ENCODE measurements at regions not wholly inside any gene's neighbourhood (a gene's known extent, or its start where the extent isn't known, plus 50 kb on each side); places are given as distances from the start of the nearest gene placed in this dataset.

DNA sequence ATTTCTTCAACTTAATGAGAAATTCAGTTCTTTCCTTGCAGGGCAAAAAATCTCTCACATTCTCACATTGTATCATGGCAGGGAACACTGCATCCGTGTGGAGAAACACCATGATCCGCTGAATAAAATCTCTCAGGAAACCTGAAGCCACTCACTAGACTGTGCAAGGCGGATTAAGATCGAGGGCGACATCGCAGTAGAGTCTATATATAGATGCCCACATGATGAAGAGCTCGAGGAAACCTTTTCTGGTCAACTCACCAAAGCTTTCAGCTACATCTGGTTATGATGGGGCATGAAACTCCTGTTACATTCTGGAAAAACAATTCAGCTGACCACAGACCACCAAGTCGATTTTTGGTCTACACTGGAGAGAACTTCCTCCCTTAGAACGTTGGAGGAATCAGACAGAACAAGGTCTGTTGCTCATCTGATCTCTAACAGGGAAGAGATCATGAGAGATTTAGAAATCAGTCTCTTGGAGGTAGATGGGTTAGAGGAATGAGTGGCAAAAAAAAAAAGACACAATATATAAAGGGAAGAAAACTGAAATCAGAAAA is 162.9 kb upstream of the ZNF516 start:
- no peak overlapping the region for H3K4me3 ChIP-seq (ENCODE audit: low read depth, low read length)
- WGBS (ENCODE audit: insufficient coverage) = 100% methylated on average over 3 of the region's 9 CpGs
- H3K36me3 ChIP-seq (ENCODE audit: control insufficient read depth, insufficient read depth, low read length) = no peaks in the 10 kb centered on the region
- no peak overlapping the region for H3K27ac ChIP-seq (ENCODE audit: low read depth, low read length)
- no peaks in the 10 kb centered on the region for H3K9me3 ChIP-seq (ENCODE audit: control insufficient read depth, insufficient read depth, low read length)
- DNase-seq (ENCODE audit: low read depth in 4 of 6, low spot score in 6 of 6) = no peak
- H3K27me3 ChIP-seq (ENCODE audit: control insufficient read depth, insufficient read depth, low read length) = no peaks in the 10 kb centered on the region
- no peaks in the 10 kb centered on the region for H3K4me1 ChIP-seq (ENCODE audit: control insufficient read depth, insufficient read depth, low read length)

GRCh38 chr18:76656925-76657827 is 162.1 kb upstream of the ZNF516 start:
- DNase-seq (ENCODE audit: low read depth in 4 of 6, low spot score in 6 of 6) = peak in 2 of 6 donors; percentile 30
- Histone ChIP-seq H3K9me3 (ENCODE audit: control insufficient read depth, insufficient read depth, low read length) (no peaks in the 10 kb centered on the region), H3K27ac (ENCODE audit: low read depth, low read length) (no peak overlapping the region), H3K27me3 (ENCODE audit: control insufficient read depth, insufficient read depth, low read length) (no peaks in the 10 kb centered on the region), H3K36me3 (ENCODE audit: control insufficient read depth, insufficient read depth, low read length) (no peaks in the 10 kb centered on the region), H3K4me3 (ENCODE audit: low read depth, low read length) (no peak overlapping the region), H3K4me1 (ENCODE audit: control insufficient read depth, insufficient read depth, low read length) (no peaks in the 10 kb centered on the region)
- 20% methylated on average over 1 of the region's 8 CpGs for WGBS (ENCODE audit: insufficient coverage)

- Histone ChIP-seq H3K9me3 (ENCODE audit: control insufficient read depth, insufficient read depth, low read length) (no peaks in the 10 kb centered on the region), H3K36me3 (ENCODE audit: control insufficient read depth, insufficient read depth, low read length) (no peaks in the 10 kb centered on the region), H3K27me3 (ENCODE audit: control insufficient read depth, insufficient read depth, low read length) (no peaks in the 10 kb centered on the region), H3K4me3 (ENCODE audit: low read depth, low read length) (no peak overlapping the region), H3K27ac (ENCODE audit: low read depth, low read length) (no peak overlapping the region), H3K4me1 (ENCODE audit: control insufficient read depth, insufficient read depth, low read length) (no peaks in the 10 kb centered on the region)
- WGBS (ENCODE audit: insufficient coverage) = 71% methylated on average over 4 of the region's 4 CpGs
- no peak for DNase-seq (ENCODE audit: low read depth in 4 of 6, low spot score in 6 of 6)
Measured at GRCh38 chr18:76654577-76654976, 159.5 kb upstream of the ZNF516 start.

DNA sequence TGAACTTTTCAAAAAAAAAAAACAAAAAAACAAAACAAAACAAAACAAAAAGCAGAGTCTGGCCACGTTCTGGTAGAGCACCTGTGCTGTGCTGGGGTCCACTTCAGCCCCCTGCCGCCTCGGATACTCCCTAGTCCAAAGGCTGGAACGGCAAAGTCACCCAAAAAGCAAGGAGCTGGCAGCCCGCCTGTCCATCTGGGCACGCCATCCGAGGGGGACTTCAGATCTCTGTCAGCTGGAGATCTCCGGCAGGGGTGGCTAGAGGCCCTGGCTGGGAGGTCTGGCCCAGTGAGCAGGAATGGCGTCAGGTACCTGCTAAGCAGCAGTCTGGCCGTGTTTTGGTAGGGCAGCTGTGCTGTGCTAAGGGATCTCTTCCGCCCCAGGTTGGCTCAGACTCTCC is 152.3 kb upstream of the ZNF516 start:
- Histone ChIP-seq H3K9me3 (ENCODE audit: control insufficient read depth, insufficient read depth, low read length) (no peaks in the 10 kb centered on the region), H3K27me3 (ENCODE audit: control insufficient read depth, insufficient read depth, low read length) (no peaks in the 10 kb centered on the region), H3K4me3 (ENCODE audit: low read depth, low read length) (no peak overlapping the region), H3K27ac (ENCODE audit: low read depth, low read length) (no peak overlapping the region), H3K4me1 (ENCODE audit: control insufficient read depth, insufficient read depth, low read length) (no peaks in the 10 kb centered on the region), H3K36me3 (ENCODE audit: control insufficient read depth, insufficient read depth, low read length) (no peaks in the 10 kb centered on the region)
- no peak for DNase-seq (ENCODE audit: low read depth in 4 of 6, low spot score in 6 of 6)
- 76% methylated on average over 11 of the region's 11 CpGs for WGBS (ENCODE audit: insufficient coverage)

DNA sequence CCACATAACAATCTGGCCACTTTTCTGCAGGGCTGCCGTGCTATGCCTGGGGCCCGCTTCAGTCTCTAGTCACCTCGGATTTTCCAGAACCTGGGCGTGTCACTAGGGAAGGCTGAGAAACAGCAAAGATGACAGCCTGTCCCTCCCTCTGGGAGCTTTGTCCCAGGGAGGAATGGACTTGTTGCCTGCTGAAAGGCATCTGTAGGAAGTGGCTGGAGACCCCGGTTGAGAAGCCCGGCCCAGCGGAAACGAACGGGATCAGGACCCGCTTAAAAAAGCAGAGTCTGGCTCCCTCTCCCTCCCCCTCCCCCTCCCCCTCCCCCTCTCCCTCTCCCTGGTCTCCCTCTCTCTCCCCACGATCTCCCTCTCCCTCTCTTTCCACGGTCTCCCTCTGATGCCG is 149.5 kb upstream of the ZNF516 start:
- H3K9me3 ChIP-seq (ENCODE audit: control insufficient read depth, insufficient read depth, low read length) = peaks cover 3% of the 10 kb centered on the region
- H3K4me1 ChIP-seq (ENCODE audit: control insufficient read depth, insufficient read depth, low read length) = no peaks in the 10 kb centered on the region
- WGBS (ENCODE audit: insufficient coverage) = 98% methylated on average over 4 of the region's 13 CpGs
- H3K4me3 ChIP-seq (ENCODE audit: low read depth, low read length) = no peak overlapping the region
- no peaks in the 10 kb centered on the region for H3K27me3 ChIP-seq (ENCODE audit: control insufficient read depth, insufficient read depth, low read length)
- DNase-seq (ENCODE audit: low read depth in 4 of 6, low spot score in 6 of 6) = no peak
- H3K27ac ChIP-seq (ENCODE audit: low read depth, low read length) = no peak overlapping the region
- H3K36me3 ChIP-seq (ENCODE audit: control insufficient read depth, insufficient read depth, low read length) = no peaks in the 10 kb centered on the region

DNA sequence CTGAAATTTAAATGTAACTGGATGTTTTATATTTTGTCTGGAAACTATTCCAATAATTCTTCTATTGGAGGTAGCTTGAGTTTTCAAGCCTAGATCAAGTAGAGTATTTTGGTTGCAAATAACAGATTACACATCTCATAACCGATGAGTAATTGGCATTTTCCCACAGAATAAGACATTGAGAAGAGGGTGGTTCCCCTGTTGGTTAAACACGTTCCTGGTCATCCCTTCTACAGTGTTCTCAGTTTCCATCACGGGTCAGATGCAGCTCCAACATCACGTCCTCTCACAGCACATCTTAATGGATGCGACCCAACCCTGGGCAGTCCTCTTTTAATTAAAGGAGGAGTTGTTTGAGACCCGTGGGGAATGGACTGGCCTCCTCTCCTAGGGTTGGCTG is 149.0 kb upstream of the ZNF516 start:
- Histone ChIP-seq H3K27me3 (ENCODE audit: control insufficient read depth, insufficient read depth, low read length) (no peaks in the 10 kb centered on the region), H3K4me3 (ENCODE audit: low read depth, low read length) (no peak overlapping the region), H3K36me3 (ENCODE audit: control insufficient read depth, insufficient read depth, low read length) (no peaks in the 10 kb centered on the region), H3K9me3 (ENCODE audit: control insufficient read depth, insufficient read depth, low read length) (peaks cover 3% of the 10 kb centered on the region), H3K4me1 (ENCODE audit: control insufficient read depth, insufficient read depth, low read length) (peaks cover 5% of the 10 kb centered on the region), H3K27ac (ENCODE audit: low read depth, low read length) (no peak overlapping the region)
- WGBS (ENCODE audit: insufficient coverage) = 80% methylated on average over 1 of the region's 6 CpGs
- no peak for DNase-seq (ENCODE audit: low read depth in 4 of 6, low spot score in 6 of 6)

DNA sequence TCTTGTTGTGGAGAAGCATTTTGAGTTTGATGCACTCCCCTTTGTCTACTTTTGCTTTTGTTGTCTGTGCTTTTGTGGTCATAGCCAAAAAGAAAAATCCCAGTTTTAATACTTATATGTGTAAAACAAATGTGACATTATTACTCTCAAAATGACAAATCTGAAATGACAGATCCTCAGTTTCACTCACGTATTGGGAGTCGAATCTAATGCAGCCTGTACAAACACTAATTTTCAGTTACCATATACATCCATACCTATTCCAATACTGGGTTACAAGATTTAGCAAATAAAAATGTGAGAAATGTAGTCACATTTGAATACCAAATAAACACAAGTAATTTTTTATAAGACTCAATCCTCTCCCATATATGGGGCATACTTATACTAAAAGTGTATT is 148.2 kb upstream of the ZNF516 start:
- Histone ChIP-seq H3K9me3 (ENCODE audit: control insufficient read depth, insufficient read depth, low read length) (peaks cover 3% of the 10 kb centered on the region), H3K27ac (ENCODE audit: low read depth, low read length) (no peak overlapping the region), H3K27me3 (ENCODE audit: control insufficient read depth, insufficient read depth, low read length) (no peaks in the 10 kb centered on the region), H3K4me1 (ENCODE audit: control insufficient read depth, insufficient read depth, low read length) (peaks cover 13% of the 10 kb centered on the region), H3K4me3 (ENCODE audit: low read depth, low read length) (no peak overlapping the region), H3K36me3 (ENCODE audit: control insufficient read depth, insufficient read depth, low read length) (no peaks in the 10 kb centered on the region)
- DNase-seq (ENCODE audit: low read depth in 4 of 6, low spot score in 6 of 6) = no peak
- no CpG with 5 or more reads among the region's 2 CpGs for WGBS (ENCODE audit: insufficient coverage)

- Histone ChIP-seq H3K36me3 (ENCODE audit: control insufficient read depth, insufficient read depth, low read length) (no peaks in the 10 kb centered on the region), H3K27me3 (ENCODE audit: control insufficient read depth, insufficient read depth, low read length) (no peaks in the 10 kb centered on the region), H3K27ac (ENCODE audit: low read depth, low read length) (no peak overlapping the region), H3K9me3 (ENCODE audit: control insufficient read depth, insufficient read depth, low read length) (peaks cover 3% of the 10 kb centered on the region), H3K4me3 (ENCODE audit: low read depth, low read length) (no peak overlapping the region), H3K4me1 (ENCODE audit: control insufficient read depth, insufficient read depth, low read length) (peaks cover 19% of the 10 kb centered on the region)
- DNase-seq (ENCODE audit: low read depth in 4 of 6, low spot score in 6 of 6) = no peak
- no CpG with 5 or more reads among the region's 1 CpG for WGBS (ENCODE audit: insufficient coverage)
Measured at GRCh38 chr18:76640438-76640837, 145.4 kb upstream of the ZNF516 start.

GRCh38 chr18:76634564-76634963 is 139.5 kb upstream of the ZNF516 start:
- no peak overlapping the region for H3K27ac ChIP-seq (ENCODE audit: low read depth, low read length)
- H3K9me3 ChIP-seq (ENCODE audit: control insufficient read depth, insufficient read depth, low read length) = no peaks in the 10 kb centered on the region
- H3K4me1 ChIP-seq (ENCODE audit: control insufficient read depth, insufficient read depth, low read length) = peaks cover 19% of the 10 kb centered on the region
- no peak overlapping the region for H3K4me3 ChIP-seq (ENCODE audit: low read depth, low read length)
- DNase-seq (ENCODE audit: low read depth in 4 of 6, low spot score in 6 of 6) = no peak
- H3K36me3 ChIP-seq (ENCODE audit: control insufficient read depth, insufficient read depth, low read length) = no peaks in the 10 kb centered on the region
- no peaks in the 10 kb centered on the region for H3K27me3 ChIP-seq (ENCODE audit: control insufficient read depth, insufficient read depth, low read length)
- WGBS (ENCODE audit: insufficient coverage) = 25% methylated on average over 2 of the region's 3 CpGs

All from spinal cord (tissue), 9 donors.